RWPE1 (cell line): ENCODE measurements at regions not wholly inside any gene's neighbourhood (a gene's known extent, or its start where the extent isn't known, plus 50 kb on each side); places are given as distances from the start of the nearest gene placed in this dataset.
A peak's percentile ranks its signal among the peaks of the same experiment; 100 is the strongest.

ENCODE experiments used
- CTCF ChIA-PET: fragments of 350-600 bp; sonication (Branson Sonifier 250); formaldehyde crosslinking; extraction: SDS; loops from one replicate; lab custom pipeline; 2021; lab: Yijun Ruan, JAX
- POLR2A ChIA-PET: fragments of 400-600 bp; formaldehyde crosslinking; extraction: SDS; loops from one replicate; lab custom pipeline; 2020; ENCODE audit warnings: antibody characterized with exemption; ENCODE audit not compliant: low non-redundant PET; lab: Yijun Ruan, JAX
- DNase-seq: peaks from one replicate; pipeline ENCODE4 v3.0.0; 2012; ENCODE audit warnings: low spot score
- H3K27ac ChIP-seq: fragments of 450-650 bp; 2 replicates; pipeline ENCODE4 v1.5.1; 2017
- TF ChIP-seq, protein P1 (sequence below): fragments of 450-650 bp; conservative IDR thresholded peaks from 2 replicates; pipeline ENCODE4 v1.5.1; 2017; ENCODE audit warnings: low read depth, mild to moderate bottlenecking

DNA sequence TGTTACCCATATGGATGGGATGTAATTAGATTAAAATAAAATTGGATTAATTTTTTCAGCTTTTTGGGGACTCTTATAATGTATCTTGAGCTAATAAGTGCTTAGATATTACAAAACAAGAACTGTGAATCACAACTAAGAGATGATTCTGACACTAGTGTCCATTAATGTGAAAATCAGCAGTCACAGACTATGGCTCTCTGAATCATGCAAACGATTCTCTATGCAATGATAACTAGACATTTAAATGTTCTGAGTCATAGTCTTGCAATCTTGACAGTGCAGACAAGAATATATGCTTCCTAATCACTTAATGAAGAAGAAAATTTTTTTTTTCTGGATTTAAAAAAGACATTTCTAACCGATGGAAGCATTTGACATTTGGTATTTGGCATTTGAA, 82.2 kb upstream of the OPRM1 start:
- ChIA-PET CTCF (interaction anchor here (0.7 kb wide), 1 partner anchor 725 kb away, joined by 6 read pairs; no protein-coding TSS in a partner anchor), POLR2A (no interaction called here)
- TF ChIP-seq, protein P1, sequence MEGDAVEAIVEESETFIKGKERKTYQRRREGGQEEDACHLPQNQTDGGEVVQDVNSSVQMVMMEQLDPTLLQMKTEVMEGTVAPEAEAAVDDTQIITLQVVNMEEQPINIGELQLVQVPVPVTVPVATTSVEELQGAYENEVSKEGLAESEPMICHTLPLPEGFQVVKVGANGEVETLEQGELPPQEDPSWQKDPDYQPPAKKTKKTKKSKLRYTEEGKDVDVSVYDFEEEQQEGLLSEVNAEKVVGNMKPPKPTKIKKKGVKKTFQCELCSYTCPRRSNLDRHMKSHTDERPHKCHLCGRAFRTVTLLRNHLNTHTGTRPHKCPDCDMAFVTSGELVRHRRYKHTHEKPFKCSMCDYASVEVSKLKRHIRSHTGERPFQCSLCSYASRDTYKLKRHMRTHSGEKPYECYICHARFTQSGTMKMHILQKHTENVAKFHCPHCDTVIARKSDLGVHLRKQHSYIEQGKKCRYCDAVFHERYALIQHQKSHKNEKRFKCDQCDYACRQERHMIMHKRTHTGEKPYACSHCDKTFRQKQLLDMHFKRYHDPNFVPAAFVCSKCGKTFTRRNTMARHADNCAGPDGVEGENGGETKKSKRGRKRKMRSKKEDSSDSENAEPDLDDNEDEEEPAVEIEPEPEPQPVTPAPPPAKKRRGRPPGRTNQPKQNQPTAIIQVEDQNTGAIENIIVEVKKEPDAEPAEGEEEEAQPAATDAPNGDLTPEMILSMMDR: no peak
- no peak overlapping the region for H3K27ac ChIP-seq
- DNase-seq: peak; percentile 34

- TF ChIP-seq, protein P1: no peak
- no peak for DNase-seq
- ChIA-PET CTCF (no interaction called here), POLR2A (no interaction called here)
- H3K27ac ChIP-seq: no peak overlapping the region
Measured at GRCh38 chr6:153949616-153950015, 89.4 kb upstream of the OPRM1 start.

DNA sequence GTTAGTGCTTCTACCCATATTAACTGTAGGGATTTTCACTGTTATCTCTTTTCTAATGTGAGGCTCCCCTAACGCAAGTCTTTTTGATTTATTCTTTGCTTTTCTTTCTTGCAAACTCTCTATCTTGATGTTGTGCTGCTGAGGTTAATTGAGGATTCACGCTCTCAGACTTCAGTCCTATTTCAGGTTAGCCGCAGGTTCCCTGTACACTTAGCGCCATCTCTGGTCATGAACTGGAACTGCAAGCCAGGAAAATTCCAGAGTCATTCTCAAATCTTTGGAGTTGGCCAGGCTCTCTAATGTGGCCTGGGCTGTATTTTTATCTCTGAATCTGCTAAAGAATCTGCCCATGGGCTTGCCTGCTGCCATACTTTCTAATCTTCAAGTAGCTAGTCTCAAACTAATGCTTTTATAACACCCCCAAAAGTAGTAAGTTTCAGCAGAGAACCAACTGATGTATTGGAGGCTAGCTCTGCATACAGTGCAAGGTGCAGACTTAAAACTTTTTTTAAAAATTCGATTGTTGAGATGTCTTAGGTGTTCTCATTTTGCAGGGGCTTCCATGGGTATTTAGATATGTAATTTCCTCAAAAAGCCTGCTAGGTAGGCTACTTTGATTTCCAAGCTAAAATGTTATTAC, 91.1 kb upstream of the OPRM1 start:
- no peak overlapping the region for H3K27ac ChIP-seq
- ChIA-PET CTCF (interaction anchor here (0.6 to 0.9 kb wide), 4 partner anchors 106 to 1085 kb away, joined by 3 to 8 read pairs (median 4); no protein-coding TSS in a partner anchor), POLR2A (no interaction called here)
- DNase-seq: peak; percentile 5
- TF ChIP-seq, protein P1: peak; percentile 82

- DNase-seq: no peak
- TF ChIP-seq, protein P1: no peak
- ChIA-PET CTCF (no interaction called here), POLR2A (no interaction called here)
- no peak overlapping the region for H3K27ac ChIP-seq
Measured at GRCh38 chr6:153944201-153944600, 94.8 kb upstream of the OPRM1 start.

GRCh38 chr6:153942361-153942760, 96.7 kb upstream of the OPRM1 start:
- H3K27ac ChIP-seq: no peak overlapping the region
- CTCF ChIA-PET: interaction anchor here (0.7 kb wide), 2 partner anchors 49 to 291 kb away, joined by 3 read pairs; no protein-coding TSS in a partner anchor
- TF ChIP-seq, protein P1: no peak
- DNase-seq: no peak
- POLR2A ChIA-PET: no interaction called here

GRCh38 chr6:153941768-153942167, 97.3 kb upstream of the OPRM1 start:
- TF ChIP-seq, protein P1: no peak
- ChIA-PET CTCF (no interaction called here), POLR2A (no interaction called here)
- no peak for DNase-seq
- H3K27ac ChIP-seq: no peak overlapping the region
